ENCODE measurements at regions not wholly inside any gene's neighbourhood (a gene's known extent, or its start where the extent isn't known, plus 50 kb on each side); places are given as distances from the start of the nearest gene placed in this dataset.
A peak's percentile ranks its signal among the peaks of the same experiment; 100 is the strongest.

GRCh38 chr2:143909577-143910353, 610.2 kb downstream of the ZEB2 start:
- H3K79me2 ChIP-seq (ENCODE audit: control insufficient read depth, insufficient read depth, low read length), result no peaks in the 10 kb centered on the region
- H4K20me1 ChIP-seq (replicated peaks; ENCODE audit: control insufficient read depth, insufficient read depth, low read length), result no peaks in the 10 kb centered on the region
- intact Hi-C loops (cut with micrococcal nuclease) (no loop called here), in situ Hi-C loops (cut with MboI) (no loop called here)
- H3K9me3 ChIP-seq (replicated peaks; ENCODE audit: control insufficient read depth, insufficient read depth, low read depth, low read length), result no peaks in the 10 kb centered on the region
- FAIRE-seq (no peak), ATAC-seq (peak; percentile 22; the same call in 1 of the 3 replicates), DNase-seq (ENCODE audit: extremely low read depth in 1 of 4, low spot score in 3 of 4) (no peak)
- H3K36me3 ChIP-seq (ENCODE audit: control insufficient read depth, insufficient read depth, low read length), result no peaks in the 10 kb centered on the region
- no peaks in the 10 kb centered on the region for H3K9me1 ChIP-seq (ENCODE audit: control insufficient read depth, insufficient read depth, low read length)
- no peaks in the 10 kb centered on the region for H3K27me3 ChIP-seq (ENCODE audit: control insufficient read depth in 2 of 2, insufficient read depth in 2 of 2, low read length in 2 of 2)
- ChIA-PET CTCF (ENCODE audit: low intra/inter-chr PET ratio) (interaction anchor here (0.7 kb wide), 1 partner anchor 35 kb away, joined by 3 read pairs; no protein-coding TSS in a partner anchor), POLR2A (no interaction called here)
- peak overlapping the region; percentile 63 for H2AFZ ChIP-seq (ENCODE audit: low read depth, low read length)
- H3K4me3 ChIP-seq, result no peak overlapping the region
- no peak overlapping the region for H3K9ac ChIP-seq (ENCODE audit: insufficient read depth in 1 of 2, low read depth in 2 of 2, low read length in 2 of 2)
- no peaks in the 10 kb centered on the region for H3K4me1 ChIP-seq (replicated peaks in 1 of 2; ENCODE audit: control insufficient read depth in 2 of 2, insufficient read depth in 2 of 2, low read length in 2 of 2)
- BruUV-seq (replicated peaks), result no TSS peak
- no peak overlapping the region; the same call in 1 of the 2 replicates for H3K4me2 ChIP-seq (ENCODE audit: insufficient read depth, low read length)
- WGBS (ENCODE audit: insufficient coverage, low coverage, missing lambda C conversion rate), result 48% methylated on average over 13 of the region's 13 CpGs
- H3K27ac ChIP-seq (ENCODE audit: extremely low read depth, low read depth, low read length), result no peak overlapping the region
- TF ChIP-seq ZNF184 (CRISPR knock-in tag; IDR thresholded peaks at IDR 0.05) (no peak), FOXJ3 (CRISPR knock-in tag; IDR thresholded peaks at IDR 0.05) (no peak), ZNF263 (CRISPR knock-in tag; IDR thresholded peaks at IDR 0.05; ENCODE audit: borderline replicate concordance) (no peak), EZH2 (IDR thresholded peaks at IDR 0.05; ENCODE audit: borderline replicate concordance, low read depth, low read length) (no peak), KLF6 (CRISPR knock-in tag; IDR thresholded peaks at IDR 0.05; ENCODE audit: borderline replicate concordance) (no peak)

- peak overlapping the region; percentile 63 for H2AFZ ChIP-seq (ENCODE audit: low read depth, low read length)
- no peak overlapping the region for H3K4me3 ChIP-seq
- no peak overlapping the region for H3K27ac ChIP-seq (ENCODE audit: extremely low read depth, low read depth, low read length)
- H3K79me2 ChIP-seq (ENCODE audit: control insufficient read depth, insufficient read depth, low read length), result no peaks in the 10 kb centered on the region
- intact Hi-C loops (cut with micrococcal nuclease) (no loop called here), in situ Hi-C loops (cut with MboI) (no loop called here)
- ChIA-PET CTCF (ENCODE audit: low intra/inter-chr PET ratio) (interaction anchor here (0.7 kb wide), 1 partner anchor 36 kb away, joined by 3 read pairs; no protein-coding TSS in a partner anchor), POLR2A (no interaction called here)
- no peaks in the 10 kb centered on the region for H3K9me1 ChIP-seq (ENCODE audit: control insufficient read depth, insufficient read depth, low read length)
- H3K27me3 ChIP-seq (ENCODE audit: control insufficient read depth in 2 of 2, insufficient read depth in 2 of 2, low read length in 2 of 2), result no peaks in the 10 kb centered on the region
- no peak overlapping the region for H3K9ac ChIP-seq (ENCODE audit: insufficient read depth in 1 of 2, low read depth in 2 of 2, low read length in 2 of 2)
- peak overlapping the region; percentile 16; the same call in 1 of the 2 replicates for H3K4me2 ChIP-seq (ENCODE audit: insufficient read depth, low read length)
- FAIRE-seq (no peak), ATAC-seq (no peak; the same call in 2 of the 3 replicates), DNase-seq (ENCODE audit: extremely low read depth in 1 of 4, low spot score in 3 of 4) (peak in 1 of 4 experiments; percentile 15)
- no TSS peak for BruUV-seq (replicated peaks)
- no peaks in the 10 kb centered on the region for H4K20me1 ChIP-seq (replicated peaks; ENCODE audit: control insufficient read depth, insufficient read depth, low read length)
- 26% methylated on average over 5 of the region's 7 CpGs for WGBS (ENCODE audit: insufficient coverage, low coverage, missing lambda C conversion rate)
- H3K4me1 ChIP-seq (replicated peaks in 1 of 2; ENCODE audit: control insufficient read depth in 2 of 2, insufficient read depth in 2 of 2, low read length in 2 of 2), result no peaks in the 10 kb centered on the region
- H3K9me3 ChIP-seq (replicated peaks; ENCODE audit: control insufficient read depth, insufficient read depth, low read depth, low read length), result no peaks in the 10 kb centered on the region
- H3K36me3 ChIP-seq (ENCODE audit: control insufficient read depth, insufficient read depth, low read length), result no peaks in the 10 kb centered on the region
- TF ChIP-seq AFF1 (IDR thresholded peaks at IDR 0.05; ENCODE audit: low read depth in 1 of 2, partially characterized antibody in 2 of 2) (no peak), KDM5B (IDR thresholded peaks at IDR 0.05; ENCODE audit: insufficient replicate concordance, low read depth, low read length) (no peak), IRF2 (CRISPR knock-in tag; IDR thresholded peaks at IDR 0.05) (no peak), ZFP30 (CRISPR knock-in tag; IDR thresholded peaks at IDR 0.05; ENCODE audit: borderline replicate concordance) (no peak), RBM17 (IDR thresholded peaks at IDR 0.05; ENCODE audit: borderline replicate concordance, low read depth, low read length) (no peak), EP400 (IDR thresholded peaks at IDR 0.05) (no peak), NCOR1 (IDR thresholded peaks at IDR 0.05) (no peak)
Observed at GRCh38 chr2:143908843-143909242, 611.1 kb downstream of the ZEB2 start.
